Panc1 (cell line): ENCODE measurements at regions not wholly inside any gene's neighbourhood (a gene's known extent, or its start where the extent isn't known, plus 50 kb on each side); places are given as distances from the start of the nearest gene placed in this dataset.

Source experiments
- ATAC-seq: fragments of 200-7000 bp; cut with Tn5 transposase; 2 replicates; pipeline ENCODE4 v1.9.1; 2020; ENCODE audit warnings: mild to moderate bottlenecking, moderate library complexity
- BruUV-seq: library from RNA; stranded (reverse); fragments of 400-500 nt; replicated peaks from 2 replicates; lab custom pipeline; 2021; lab: Mats Ljungman, UMichigan
- CTCF ChIA-PET: fragments of 300-600 bp; sonication (Branson Sonifier 250); formaldehyde crosslinking; loops from one replicate; lab custom pipeline; 2022; ENCODE audit warnings: antibody characterized with exemption; lab: Charles Lee
- POLR2A ChIA-PET: fragments of 300-600 bp; sonication (Branson Sonifier 250); formaldehyde crosslinking; loops from one replicate; lab custom pipeline; 2022; ENCODE audit warnings: antibody characterized with exemption; lab: Charles Lee
- DNase-seq: peaks from one replicate; pipeline ENCODE4 v3.0.0-alpha.2; 2010; ENCODE audit warnings: low read depth, low spot score
- H3K27ac ChIP-seq: 2 replicates; pipeline ENCODE4 v1.5.1; 2011; ENCODE audit warnings: mild to moderate bottlenecking, low read length, inconsistent platforms
- H3K27me3 ChIP-seq: fragments of 200-500 bp; sonication (Bioruptor generic); 2 replicates; pipeline ENCODE4 v1.6.0; 2014; ENCODE audit warnings: low read length, inconsistent platforms; ENCODE audit not compliant: control insufficient read depth, insufficient read depth
- H3K36me3 ChIP-seq: fragments of 200-500 bp; sonication (Bioruptor generic); 2 replicates; pipeline ENCODE4 v1.5.1; 2014; ENCODE audit warnings: inconsistent platforms, mild to moderate bottlenecking, low read length, moderate library complexity; ENCODE audit not compliant: control insufficient read depth, insufficient read depth
- H3K4me1 ChIP-seq: 2 replicates; pipeline ENCODE4 v1.5.1; 2011; ENCODE audit warnings: inconsistent platforms, mild to moderate bottlenecking, low read length, moderate library complexity; ENCODE audit not compliant: control insufficient read depth, insufficient read depth
- H3K4me3 ChIP-seq, 2 experiments: 2 replicates each; pipeline ENCODE4 v1.5.1; 2011 to 2012; ENCODE audit warnings: low read depth in 2 of 2, low read length in 2 of 2, mild to moderate bottlenecking in 2 of 2, inconsistent platforms in 1 of 2, moderate library complexity in 1 of 2
- H3K9me3 ChIP-seq: fragments of 200-500 bp; sonication (Bioruptor generic); 2 replicates; pipeline ENCODE4 v1.5.1; 2014; ENCODE audit warnings: low read depth, mild to moderate bottlenecking, inconsistent platforms, low read length, moderate library complexity; ENCODE audit not compliant: control insufficient read depth, insufficient read depth
- POLR2AphosphoS5 ChIP-seq: IDR thresholded peaks from 2 replicates; pipeline ENCODE4 v1.6.1; 2012; ENCODE audit warnings: mild to moderate bottlenecking, low read depth, low read length, moderate library complexity
- SIN3A ChIP-seq: IDR thresholded peaks from 2 replicates; pipeline ENCODE4 v1.6.1; 2012; ENCODE audit warnings: low read depth, mild to moderate bottlenecking, low read length, moderate library complexity, borderline replicate concordance; ENCODE audit not compliant: insufficient read depth
- TCF7L2 ChIP-seq: IDR thresholded peaks from 2 replicates; pipeline ENCODE4 v1.6.1; 2011; ENCODE audit warnings: mild to moderate bottlenecking, low read depth, low read length, inconsistent platforms
- in situ Hi-C: cut with HindIII; loops from 2 replicates; pipeline ENCODE4 v1.10.0; 2016; ENCODE audit warnings: low sequenced_read_pairs, low pct_unique_long_range_greater_than_20kb
- intact Hi-C: fragments of 100-400 bp; cut with micrococcal nuclease; formaldehyde crosslinking; loops from one replicate; pipeline ENCODE4 v1.10.0; 2022; ENCODE audit not compliant: unreplicated experiment
- TF ChIP-seq, protein P1 (sequence below), 2 experiments: IDR thresholded peaks; 2 replicates each; pipeline ENCODE4 v1.6.1; 2011 to 2012; ENCODE audit warnings: low read depth in 2 of 2, control low read depth in 1 of 2, low read length in 1 of 2, mild to moderate bottlenecking in 1 of 2, moderate library complexity in 1 of 2; ENCODE audit not compliant: insufficient read depth in 1 of 2
- TF ChIP-seq, protein P2 (sequence below): fragments of 450-650 bp; IDR thresholded peaks from 2 replicates; pipeline ENCODE4 v1.5.1; 2017; ENCODE audit warnings: mild to moderate bottlenecking

DNA sequence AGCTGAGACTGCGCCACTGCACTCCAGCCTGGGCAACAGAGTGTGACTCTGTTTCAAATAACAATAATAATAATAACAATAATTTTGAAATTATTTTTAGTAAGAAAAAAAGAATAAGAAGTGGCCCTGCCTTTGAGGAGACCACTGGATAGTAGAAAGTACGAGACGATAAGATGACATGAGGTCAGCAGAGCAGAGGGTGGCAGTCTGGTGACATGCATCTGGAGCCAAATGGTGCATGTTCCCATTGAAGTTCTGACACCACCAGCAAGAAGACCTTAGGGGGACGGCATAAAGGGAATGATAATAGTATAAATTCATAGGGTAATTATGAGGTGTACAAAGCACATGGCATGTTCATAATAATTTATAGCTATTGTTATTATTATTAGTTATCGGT, 542.2 kb upstream of the TBL1XR1 start:
- no peak overlapping the region; the same call in 1 of the 2 replicates for H3K27ac ChIP-seq
- no TSS peak for BruUV-seq
- ATAC-seq: no peak
- no peaks in the 10 kb centered on the region for H3K9me3 ChIP-seq
- POLR2A ChIA-PET: interaction anchor here (0.5 kb wide), 1 partner anchor 547 kb away, joined by 7 read pairs; no protein-coding TSS in a partner anchor
- intact Hi-C loops: no loop called here
- CTCF ChIA-PET: no interaction called here
- H3K4me1 ChIP-seq: no peaks in the 10 kb centered on the region
- no peaks in the 10 kb centered on the region for H3K36me3 ChIP-seq
- H3K27me3 ChIP-seq: no peaks in the 10 kb centered on the region
- TF ChIP-seq, protein P1, sequence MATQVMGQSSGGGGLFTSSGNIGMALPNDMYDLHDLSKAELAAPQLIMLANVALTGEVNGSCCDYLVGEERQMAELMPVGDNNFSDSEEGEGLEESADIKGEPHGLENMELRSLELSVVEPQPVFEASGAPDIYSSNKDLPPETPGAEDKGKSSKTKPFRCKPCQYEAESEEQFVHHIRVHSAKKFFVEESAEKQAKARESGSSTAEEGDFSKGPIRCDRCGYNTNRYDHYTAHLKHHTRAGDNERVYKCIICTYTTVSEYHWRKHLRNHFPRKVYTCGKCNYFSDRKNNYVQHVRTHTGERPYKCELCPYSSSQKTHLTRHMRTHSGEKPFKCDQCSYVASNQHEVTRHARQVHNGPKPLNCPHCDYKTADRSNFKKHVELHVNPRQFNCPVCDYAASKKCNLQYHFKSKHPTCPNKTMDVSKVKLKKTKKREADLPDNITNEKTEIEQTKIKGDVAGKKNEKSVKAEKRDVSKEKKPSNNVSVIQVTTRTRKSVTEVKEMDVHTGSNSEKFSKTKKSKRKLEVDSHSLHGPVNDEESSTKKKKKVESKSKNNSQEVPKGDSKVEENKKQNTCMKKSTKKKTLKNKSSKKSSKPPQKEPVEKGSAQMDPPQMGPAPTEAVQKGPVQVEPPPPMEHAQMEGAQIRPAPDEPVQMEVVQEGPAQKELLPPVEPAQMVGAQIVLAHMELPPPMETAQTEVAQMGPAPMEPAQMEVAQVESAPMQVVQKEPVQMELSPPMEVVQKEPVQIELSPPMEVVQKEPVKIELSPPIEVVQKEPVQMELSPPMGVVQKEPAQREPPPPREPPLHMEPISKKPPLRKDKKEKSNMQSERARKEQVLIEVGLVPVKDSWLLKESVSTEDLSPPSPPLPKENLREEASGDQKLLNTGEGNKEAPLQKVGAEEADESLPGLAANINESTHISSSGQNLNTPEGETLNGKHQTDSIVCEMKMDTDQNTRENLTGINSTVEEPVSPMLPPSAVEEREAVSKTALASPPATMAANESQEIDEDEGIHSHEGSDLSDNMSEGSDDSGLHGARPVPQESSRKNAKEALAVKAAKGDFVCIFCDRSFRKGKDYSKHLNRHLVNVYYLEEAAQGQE (IDR thresholded peaks at IDR 0.05; ENCODE audit: insufficient read depth in 1 of 2, low read depth in 2 of 2, low read length in 1 of 2): no peak
- TF ChIP-seq POLR2AphosphoS5 (no peak), TCF7L2 (no peak), SIN3A (no peak)
- TF ChIP-seq, protein P2, sequence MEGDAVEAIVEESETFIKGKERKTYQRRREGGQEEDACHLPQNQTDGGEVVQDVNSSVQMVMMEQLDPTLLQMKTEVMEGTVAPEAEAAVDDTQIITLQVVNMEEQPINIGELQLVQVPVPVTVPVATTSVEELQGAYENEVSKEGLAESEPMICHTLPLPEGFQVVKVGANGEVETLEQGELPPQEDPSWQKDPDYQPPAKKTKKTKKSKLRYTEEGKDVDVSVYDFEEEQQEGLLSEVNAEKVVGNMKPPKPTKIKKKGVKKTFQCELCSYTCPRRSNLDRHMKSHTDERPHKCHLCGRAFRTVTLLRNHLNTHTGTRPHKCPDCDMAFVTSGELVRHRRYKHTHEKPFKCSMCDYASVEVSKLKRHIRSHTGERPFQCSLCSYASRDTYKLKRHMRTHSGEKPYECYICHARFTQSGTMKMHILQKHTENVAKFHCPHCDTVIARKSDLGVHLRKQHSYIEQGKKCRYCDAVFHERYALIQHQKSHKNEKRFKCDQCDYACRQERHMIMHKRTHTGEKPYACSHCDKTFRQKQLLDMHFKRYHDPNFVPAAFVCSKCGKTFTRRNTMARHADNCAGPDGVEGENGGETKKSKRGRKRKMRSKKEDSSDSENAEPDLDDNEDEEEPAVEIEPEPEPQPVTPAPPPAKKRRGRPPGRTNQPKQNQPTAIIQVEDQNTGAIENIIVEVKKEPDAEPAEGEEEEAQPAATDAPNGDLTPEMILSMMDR: no peak
- H3K4me3 ChIP-seq: no peak overlapping the region
- DNase-seq: no peak
- in situ Hi-C loops: no loop called here

DNA sequence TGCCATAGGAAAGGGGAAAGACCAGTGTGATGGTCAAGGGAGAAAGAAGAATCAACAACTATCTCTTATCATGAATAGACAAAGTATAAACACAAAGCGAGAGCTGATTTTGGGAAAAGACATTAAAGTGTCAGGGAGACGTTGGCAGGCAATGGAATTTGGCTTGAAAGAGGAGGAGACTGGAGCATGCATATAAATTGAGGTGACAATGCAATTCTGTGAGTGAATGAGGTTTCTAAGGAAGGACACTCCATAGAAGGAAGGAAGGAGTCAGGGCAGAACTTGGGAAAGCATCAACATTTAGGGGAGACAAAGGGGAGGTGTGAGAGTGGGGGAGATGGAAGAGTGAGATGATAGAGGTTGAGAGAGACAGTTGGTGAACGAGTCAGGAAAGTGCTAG, 543.0 kb upstream of the TBL1XR1 start:
- H3K36me3 ChIP-seq: no peaks in the 10 kb centered on the region
- in situ Hi-C loops: no loop called here
- H3K4me1 ChIP-seq: no peaks in the 10 kb centered on the region
- no peak overlapping the region; the same call in 1 of the 2 replicates for H3K27ac ChIP-seq
- DNase-seq (no peak), ATAC-seq (no peak)
- BruUV-seq: no TSS peak
- intact Hi-C loops: no loop called here
- H3K4me3 ChIP-seq: no peak overlapping the region
- CTCF ChIA-PET: no interaction called here
- no peaks in the 10 kb centered on the region for H3K27me3 ChIP-seq
- H3K9me3 ChIP-seq: no peaks in the 10 kb centered on the region
- POLR2A ChIA-PET: interaction anchor here (0.5 kb wide), 1 partner anchor 548 kb away, joined by 7 read pairs; no protein-coding TSS in a partner anchor
- TF ChIP-seq POLR2AphosphoS5 (no peak), TCF7L2 (no peak), SIN3A (no peak)
- TF ChIP-seq, protein P1 (IDR thresholded peaks at IDR 0.05; ENCODE audit: insufficient read depth in 1 of 2, low read depth in 2 of 2, low read length in 1 of 2): no peak
